Caco-2 (cell line): ENCODE measurements at regions not wholly inside any gene's neighbourhood (a gene's known extent, or its start where the extent isn't known, plus 50 kb on each side); places are given as distances from the start of the nearest gene placed in this dataset.

ENCODE experiments used
- BruUV-seq: library from RNA; stranded (reverse); fragments of 400-500 nt; replicated peaks from 2 replicates; lab custom pipeline; 2021; lab: Mats Ljungman, UMichigan
- CTCF ChIA-PET: fragments of 300-600 bp; sonication (Branson Sonifier 250); formaldehyde crosslinking; loops from one replicate; lab custom pipeline; 2022; ENCODE audit warnings: antibody characterized with exemption; lab: Charles Lee
- POLR2A ChIA-PET: fragments of 300-600 bp; sonication (Branson Sonifier 250); formaldehyde crosslinking; loops from one replicate; lab custom pipeline; 2022; ENCODE audit warnings: antibody characterized with exemption; lab: Charles Lee
- DNase-seq, 2 experiments: peaks; one replicate each; pipeline versions ENCODE4 v3.0.0 to v3.0.0-alpha.2; 2020 to 2022
- H3K27me3 ChIP-seq: replicated peaks from 2 replicates; pipeline ENCODE4 v1.6.0; 2011; ENCODE audit warnings: low read length; ENCODE audit not compliant: control insufficient read depth, insufficient read depth
- H3K36me3 ChIP-seq: 2 replicates; pipeline ENCODE4 v1.5.1; 2011; ENCODE audit warnings: low read length; ENCODE audit not compliant: control insufficient read depth, insufficient read depth
- H3K4me1 ChIP-seq: fragments of 250-450 bp; sonication (Bioruptor Pico); 2 replicates; pipeline ENCODE4 v1.5.1; 2020; ENCODE audit warnings: mild to moderate bottlenecking
- H3K4me3 ChIP-seq: 2 replicates; pipeline ENCODE4 v1.5.1; 2011; ENCODE audit warnings: low read depth, mild to moderate bottlenecking, control low read depth, low read length
- H3K9me3 ChIP-seq: fragments of 250-450 bp; sonication (Bioruptor Pico); 2 replicates; pipeline ENCODE4 v1.5.1; 2020; ENCODE audit warnings: mild to moderate bottlenecking, moderate library complexity
- H3K27ac Mint-ChIP-seq: one replicate; pipeline ENCODE4 v1.8.0; 2022; ENCODE audit warnings: mixed read lengths; ENCODE audit not compliant: unreplicated experiment
- H3K27me3 Mint-ChIP-seq: one replicate; pipeline ENCODE4 v1.8.0; 2022; ENCODE audit warnings: mixed read lengths; ENCODE audit not compliant: insufficient read depth, unreplicated experiment
- H3K36me3 Mint-ChIP-seq: one replicate; pipeline ENCODE4 v1.8.0; 2022; ENCODE audit warnings: mild to moderate bottlenecking, mixed read lengths; ENCODE audit not compliant: insufficient read depth, unreplicated experiment
- H3K4me1 Mint-ChIP-seq: one replicate; pipeline ENCODE4 v1.8.0; 2022; ENCODE audit warnings: low read depth, mixed read lengths; ENCODE audit not compliant: unreplicated experiment
- H3K4me3 Mint-ChIP-seq: one replicate; pipeline ENCODE4 v1.8.0; 2022; ENCODE audit warnings: mild to moderate bottlenecking, moderate library complexity, mixed read lengths; ENCODE audit not compliant: unreplicated experiment
- H3K9me3 Mint-ChIP-seq: one replicate; pipeline ENCODE4 v1.8.0; 2022; ENCODE audit warnings: mixed read lengths; ENCODE audit not compliant: unreplicated experiment
- CTCF ChIP-seq, 2 experiments: fragments of 200-600 bp in 1 of 2; IDR thresholded peaks; 1 replicate in 1 of 2; 2 replicates in 1 of 2; pipeline versions ENCODE4 v1.5.1 to v1.8.0; 2011 to 2022; ENCODE audit warnings: antibody characterized with exemption in 1 of 2, control low read depth in 1 of 2, inconsistent platforms in 1 of 2, low read depth in 1 of 2, low read length in 1 of 2, mild to moderate bottlenecking in 1 of 2, moderate library complexity in 1 of 2; ENCODE audit not compliant: insufficient read depth in 1 of 2, severe bottlenecking in 1 of 2, unreplicated experiment in 1 of 2
- intact Hi-C: fragments of 100-400 bp; cut with micrococcal nuclease; formaldehyde crosslinking; loops from one replicate; pipeline ENCODE4 v1.10.0; 2022; ENCODE audit not compliant: unreplicated experiment

- intact Hi-C loops, result no loop called here
- Mint-ChIP-seq H3K27ac (no peak overlapping the region), H3K27me3 (peaks cover 7% of the 10 kb centered on the region), H3K9me3 (no peaks in the 10 kb centered on the region), H3K4me3 (no peak overlapping the region), H3K36me3 (no peaks in the 10 kb centered on the region), H3K4me1 (no peaks in the 10 kb centered on the region)
- H3K4me3 ChIP-seq, result no peak overlapping the region
- ChIA-PET CTCF (no interaction called here), POLR2A (no interaction called here)
- no peaks in the 10 kb centered on the region for H3K9me3 ChIP-seq
- BruUV-seq, result no TSS peak
- H3K36me3 ChIP-seq, result no peaks in the 10 kb centered on the region
- H3K4me1 ChIP-seq, result no peaks in the 10 kb centered on the region
- H3K27me3 ChIP-seq, result no peaks in the 10 kb centered on the region
- DNase-seq, result no peak
- TF ChIP-seq CTCF (IDR thresholded peaks at IDR 0.05; ENCODE audit: insufficient read depth in 1 of 2, low read depth in 1 of 2, low read length in 1 of 2, severe bottlenecking in 1 of 2, unreplicated experiment in 1 of 2), result no peak
These were observed 189.1 kb upstream of the CADPS start for GRCh38 chr3:63064209-63064755.

DNA sequence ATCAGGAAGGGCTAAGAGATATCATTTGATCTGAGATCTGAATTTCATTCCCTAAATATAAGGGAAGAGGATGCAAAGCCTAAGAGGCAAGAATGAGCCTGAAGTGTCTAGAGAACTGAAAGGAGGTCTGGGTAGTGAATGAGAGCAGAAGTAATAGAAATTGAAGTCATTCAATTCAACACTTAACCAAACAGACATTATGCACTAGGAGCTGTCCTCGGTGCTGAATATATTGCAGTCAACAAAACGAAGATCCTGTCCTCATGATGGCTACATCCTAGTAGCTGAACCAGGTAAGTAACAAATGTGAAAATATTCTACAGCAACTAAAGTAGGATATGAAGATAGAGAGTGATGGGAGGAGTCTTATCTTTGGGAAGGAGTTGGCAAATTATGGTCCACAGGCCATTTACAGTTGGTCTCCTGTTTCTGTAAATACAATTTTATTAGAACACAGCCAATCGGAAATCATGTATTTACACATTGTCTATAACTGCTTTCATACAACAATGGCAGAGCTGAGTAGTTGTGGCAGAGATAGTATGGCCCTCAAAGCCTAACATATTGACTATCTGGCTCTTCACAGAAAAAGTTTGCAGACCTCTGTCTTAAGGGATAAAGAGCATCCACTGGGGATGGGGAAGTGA is 192.9 kb upstream of the CADPS start:
- DNase-seq, result peak in 1 of 2 experiments; percentile 55
- no peaks in the 10 kb centered on the region for H3K36me3 Mint-ChIP-seq
- Histone ChIP-seq H3K4me3 (no peak overlapping the region), H3K9me3 (no peaks in the 10 kb centered on the region), H3K36me3 (no peaks in the 10 kb centered on the region), H3K4me1 (no peaks in the 10 kb centered on the region), H3K27me3 (no peaks in the 10 kb centered on the region)
- no TSS peak for BruUV-seq
- H3K27ac Mint-ChIP-seq, result no peak overlapping the region
- ChIA-PET POLR2A (no interaction called here), CTCF (no interaction called here)
- no peaks in the 10 kb centered on the region for H3K4me1 Mint-ChIP-seq
- no peak overlapping the region for H3K4me3 Mint-ChIP-seq
- intact Hi-C loops, result no loop called here
- H3K27me3 Mint-ChIP-seq, result no peaks in the 10 kb centered on the region
- no peaks in the 10 kb centered on the region for H3K9me3 Mint-ChIP-seq
- TF ChIP-seq CTCF (IDR thresholded peaks at IDR 0.05; ENCODE audit: insufficient read depth in 1 of 2, low read depth in 1 of 2, low read length in 1 of 2, severe bottlenecking in 1 of 2, unreplicated experiment in 1 of 2), result no peak

DNA sequence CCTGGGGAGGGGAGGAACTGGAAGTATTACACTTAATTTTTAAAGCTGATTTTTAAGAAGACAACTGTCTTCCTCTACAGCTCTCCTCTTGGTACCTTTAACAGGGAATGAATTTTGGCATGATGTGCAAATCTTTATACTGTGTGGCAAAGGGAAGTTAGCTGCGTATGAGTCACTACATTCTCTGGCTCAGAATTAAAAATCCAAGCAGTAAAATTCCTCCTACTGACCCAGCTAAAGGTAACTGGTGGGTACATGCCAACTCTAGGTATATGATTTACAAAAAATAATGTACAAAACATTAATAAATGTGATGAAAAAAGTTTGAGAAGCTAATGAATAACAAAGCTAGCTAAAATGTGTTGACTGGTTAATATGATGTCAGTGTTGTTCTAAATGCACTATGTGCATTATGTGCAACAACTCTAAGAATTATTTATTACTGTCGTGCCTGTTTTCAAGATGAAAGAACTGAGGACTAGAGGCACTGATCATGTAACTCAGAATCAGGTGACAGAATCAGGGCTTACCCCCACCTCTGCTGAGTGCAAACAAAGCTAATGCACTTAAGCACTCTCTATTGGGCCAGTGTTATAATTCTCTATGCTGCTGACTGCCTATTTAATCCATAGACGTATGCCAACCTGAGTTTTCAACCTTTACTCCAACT is 194.7 kb upstream of the CADPS start:
- Histone ChIP-seq H3K36me3 (no peaks in the 10 kb centered on the region), H3K27me3 (no peaks in the 10 kb centered on the region), H3K4me1 (no peaks in the 10 kb centered on the region), H3K4me3 (no peak overlapping the region), H3K9me3 (no peaks in the 10 kb centered on the region)
- H3K36me3 Mint-ChIP-seq, result no peaks in the 10 kb centered on the region
- ChIA-PET POLR2A (no interaction called here), CTCF (no interaction called here)
- no peak overlapping the region for H3K27ac Mint-ChIP-seq
- H3K27me3 Mint-ChIP-seq, result no peaks in the 10 kb centered on the region
- DNase-seq, result no peak
- H3K9me3 Mint-ChIP-seq, result no peaks in the 10 kb centered on the region
- no peaks in the 10 kb centered on the region for H3K4me1 Mint-ChIP-seq
- no TSS peak for BruUV-seq
- no peak for TF ChIP-seq CTCF (IDR thresholded peaks at IDR 0.05; ENCODE audit: insufficient read depth in 1 of 2, low read depth in 1 of 2, low read length in 1 of 2, severe bottlenecking in 1 of 2, unreplicated experiment in 1 of 2)
- no peak overlapping the region for H3K4me3 Mint-ChIP-seq
- intact Hi-C loops, result no loop called here
